ENCODE measurements at regions not wholly inside any gene's neighbourhood (a gene's known extent, or its start where the extent isn't known, plus 50 kb on each side); places are given as distances from the start of the nearest gene placed in this dataset.

- no peak overlapping the region for H3K4me3 ChIP-seq (replicated peaks; ENCODE audit: insufficient read depth, low read length)
- no peak overlapping the region for H3K27ac ChIP-seq (replicated peaks)
- DNase-seq (ENCODE audit: low read depth in 1 of 2, low spot score in 1 of 2), result no peak
- H3K27me3 ChIP-seq (ENCODE audit: insufficient read depth, poor library complexity, severe bottlenecking), result peaks cover 4% of the 10 kb centered on the region
- TF ChIP-seq POLR2AphosphoS5 (IDR thresholded peaks at IDR 0.05; ENCODE audit: low read depth) (no peak), REST (IDR thresholded peaks at IDR 0.05; ENCODE audit: insufficient replicate concordance, low read depth) (no peak), GABPA (IDR thresholded peaks at IDR 0.05; ENCODE audit: low read depth) (no peak), SPI1 (IDR thresholded peaks at IDR 0.05; ENCODE audit: borderline replicate concordance, low read depth) (no peak)
- TF ChIP-seq, protein P1, sequence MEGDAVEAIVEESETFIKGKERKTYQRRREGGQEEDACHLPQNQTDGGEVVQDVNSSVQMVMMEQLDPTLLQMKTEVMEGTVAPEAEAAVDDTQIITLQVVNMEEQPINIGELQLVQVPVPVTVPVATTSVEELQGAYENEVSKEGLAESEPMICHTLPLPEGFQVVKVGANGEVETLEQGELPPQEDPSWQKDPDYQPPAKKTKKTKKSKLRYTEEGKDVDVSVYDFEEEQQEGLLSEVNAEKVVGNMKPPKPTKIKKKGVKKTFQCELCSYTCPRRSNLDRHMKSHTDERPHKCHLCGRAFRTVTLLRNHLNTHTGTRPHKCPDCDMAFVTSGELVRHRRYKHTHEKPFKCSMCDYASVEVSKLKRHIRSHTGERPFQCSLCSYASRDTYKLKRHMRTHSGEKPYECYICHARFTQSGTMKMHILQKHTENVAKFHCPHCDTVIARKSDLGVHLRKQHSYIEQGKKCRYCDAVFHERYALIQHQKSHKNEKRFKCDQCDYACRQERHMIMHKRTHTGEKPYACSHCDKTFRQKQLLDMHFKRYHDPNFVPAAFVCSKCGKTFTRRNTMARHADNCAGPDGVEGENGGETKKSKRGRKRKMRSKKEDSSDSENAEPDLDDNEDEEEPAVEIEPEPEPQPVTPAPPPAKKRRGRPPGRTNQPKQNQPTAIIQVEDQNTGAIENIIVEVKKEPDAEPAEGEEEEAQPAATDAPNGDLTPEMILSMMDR (IDR thresholded peaks at IDR 0.05; ENCODE audit: insufficient read depth, low read length), result no peak
Measured at GRCh38 chr10:50997461-50997860, 76.8 kb upstream of the PRKG1 start.

GRCh38 chr10:50999163-50999562, 75.1 kb upstream of the PRKG1 start:
- H3K4me3 ChIP-seq (replicated peaks; ENCODE audit: insufficient read depth, low read length), result no peak overlapping the region
- no peak for TF ChIP-seq POLR2AphosphoS5 (IDR thresholded peaks at IDR 0.05; ENCODE audit: low read depth)
- H3K27ac ChIP-seq (replicated peaks), result no peak overlapping the region
- no peak for DNase-seq (ENCODE audit: low read depth in 1 of 2, low spot score in 1 of 2)
- no peaks in the 10 kb centered on the region for H3K27me3 ChIP-seq (ENCODE audit: insufficient read depth, poor library complexity, severe bottlenecking)

DNA sequence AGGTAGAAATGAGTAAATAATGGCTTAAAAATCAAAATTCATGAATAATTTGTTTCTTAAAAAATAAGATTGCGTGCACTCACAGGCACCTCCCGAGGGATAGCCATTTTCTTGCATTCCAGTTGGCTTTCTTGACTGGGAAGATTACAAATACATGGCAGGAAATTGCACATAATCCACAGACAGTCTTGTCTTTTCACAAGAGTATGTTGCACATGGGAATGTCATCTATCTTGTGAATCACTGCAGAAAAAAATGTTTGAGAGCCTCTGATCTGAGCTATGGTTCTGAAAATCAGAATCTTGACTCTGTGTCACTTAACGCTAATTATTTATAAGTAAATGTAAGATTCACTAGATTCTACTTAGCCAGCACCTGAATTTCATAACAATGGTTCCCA, 74.1 kb upstream of the PRKG1 start:
- no peak overlapping the region for H3K27ac ChIP-seq (replicated peaks)
- H3K27me3 ChIP-seq (ENCODE audit: insufficient read depth, poor library complexity, severe bottlenecking), result no peaks in the 10 kb centered on the region
- TF ChIP-seq REST (IDR thresholded peaks at IDR 0.05; ENCODE audit: insufficient replicate concordance, low read depth) (no peak), POLR2AphosphoS5 (IDR thresholded peaks at IDR 0.05; ENCODE audit: low read depth) (no peak), GABPA (IDR thresholded peaks at IDR 0.05; ENCODE audit: low read depth) (no peak), SPI1 (IDR thresholded peaks at IDR 0.05; ENCODE audit: borderline replicate concordance, low read depth) (no peak)
- TF ChIP-seq, protein P1 (IDR thresholded peaks at IDR 0.05; ENCODE audit: insufficient read depth, low read length), result no peak
- DNase-seq (ENCODE audit: low read depth in 1 of 2, low spot score in 1 of 2), result no peak
- no peak overlapping the region for H3K4me3 ChIP-seq (replicated peaks; ENCODE audit: insufficient read depth, low read length)

DNA sequence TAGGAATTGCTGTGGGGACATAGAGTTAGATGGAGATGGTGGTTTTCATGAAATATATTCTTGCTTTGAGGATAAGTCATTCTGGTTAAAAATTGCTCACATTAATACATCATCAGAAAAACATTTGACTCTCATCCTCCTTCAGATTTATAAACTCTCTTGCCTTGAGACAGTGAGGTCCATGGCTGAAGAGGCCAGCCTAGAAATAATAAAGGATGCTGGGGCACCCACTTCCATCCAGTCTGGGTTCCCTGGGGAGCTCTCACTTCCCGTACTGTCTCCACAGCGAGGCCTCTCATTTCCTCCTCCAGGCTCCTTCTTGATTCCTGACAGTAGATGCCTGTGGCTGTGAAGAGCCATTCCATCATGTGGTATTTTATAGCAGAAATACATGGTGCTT, 73.3 kb upstream of the PRKG1 start:
- DNase-seq (ENCODE audit: low read depth in 1 of 2, low spot score in 1 of 2), result no peak
- H3K27ac ChIP-seq (replicated peaks), result no peak overlapping the region
- TF ChIP-seq SPI1 (IDR thresholded peaks at IDR 0.05; ENCODE audit: borderline replicate concordance, low read depth) (no peak), POLR2AphosphoS5 (IDR thresholded peaks at IDR 0.05; ENCODE audit: low read depth) (no peak), GABPA (IDR thresholded peaks at IDR 0.05; ENCODE audit: low read depth) (no peak), REST (IDR thresholded peaks at IDR 0.05; ENCODE audit: insufficient replicate concordance, low read depth) (no peak)
- TF ChIP-seq, protein P1 (IDR thresholded peaks at IDR 0.05; ENCODE audit: insufficient read depth, low read length), result no peak

More for the DNA sequence above, 73.3 kb upstream of the PRKG1 start:
- Histone ChIP-seq H3K4me3 (replicated peaks; ENCODE audit: insufficient read depth, low read length) (no peak overlapping the region), H3K27me3 (ENCODE audit: insufficient read depth, poor library complexity, severe bottlenecking) (no peaks in the 10 kb centered on the region)
